NCI-H774 (cell line): ENCODE measurements at regions not wholly inside any gene's neighbourhood (a gene's known extent, or its start where the extent isn't known, plus 50 kb on each side); places are given as distances from the start of the nearest gene placed in this dataset.
"Not testable (repeated sequence)": the region's sequence is repeated elsewhere in the genome, so short reads cannot be mapped to it uniquely, and the experiment has no call there.

ENCODE experiments used
- DNase-seq: peaks from one replicate; lab custom pipeline; 2025; lab: John Stamatoyannopoulos, UW

DNA sequence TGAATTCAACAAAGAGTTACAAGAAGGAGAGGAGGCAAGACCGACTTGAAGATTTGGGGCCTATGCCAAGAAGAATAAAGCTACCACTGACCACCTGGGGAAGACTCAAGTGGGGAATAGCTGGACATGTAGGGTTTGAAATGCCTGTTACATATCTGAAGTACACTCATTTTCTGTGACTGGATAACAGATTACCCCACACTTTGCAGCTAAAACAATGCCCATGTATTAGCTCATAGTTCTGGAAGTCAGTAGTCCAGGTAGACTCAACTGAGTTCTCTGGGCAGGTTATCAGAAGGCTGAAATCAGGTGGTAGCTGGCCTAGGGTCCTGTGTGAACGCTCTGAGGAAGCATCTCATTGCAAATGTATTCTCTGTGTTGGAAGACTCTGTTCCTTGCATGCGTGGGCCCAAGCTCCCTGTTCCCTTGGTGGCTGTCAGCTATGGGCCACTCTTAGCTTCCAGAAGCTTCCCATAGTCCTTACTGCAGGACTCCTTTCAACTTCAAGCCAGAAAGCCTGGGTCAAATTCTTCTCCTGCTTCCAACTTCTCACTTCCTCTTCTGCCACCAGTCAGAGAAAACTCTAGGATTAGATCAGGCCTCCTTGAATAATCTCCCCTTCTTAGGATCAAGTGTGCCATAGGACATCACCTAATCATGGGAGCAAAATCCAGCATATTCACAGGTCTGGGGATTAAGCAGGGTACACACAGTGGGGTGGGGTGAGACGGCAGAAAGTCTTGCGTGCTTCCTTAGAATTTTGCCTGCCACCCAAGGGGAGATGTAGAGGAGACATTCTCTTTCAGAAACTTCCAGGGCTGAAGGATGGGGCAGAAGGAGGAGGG lies 187.8 kb downstream of the SHQ1 start:
- no peak for DNase-seq

DNA sequence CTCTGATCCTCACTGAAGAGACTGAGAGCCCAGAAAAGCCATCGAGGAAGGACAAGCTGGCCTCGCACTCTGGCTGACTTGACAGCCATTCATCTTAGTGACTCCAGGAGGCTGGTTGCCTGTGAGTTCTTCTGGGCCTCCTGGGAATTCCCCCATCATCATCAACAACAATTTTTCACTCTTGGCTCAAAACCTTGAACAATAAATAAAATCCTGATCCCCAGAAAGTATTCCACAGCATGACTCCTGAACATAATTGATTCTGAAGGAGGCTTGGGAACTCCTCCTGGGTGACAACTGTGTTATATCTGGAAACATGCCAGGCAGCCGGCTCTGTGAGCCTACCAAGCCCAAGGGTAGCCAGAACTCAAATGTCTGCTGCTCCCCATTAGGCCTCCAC lies 188.6 kb downstream of the SHQ1 start:
- DNase-seq, result no peak

DNA sequence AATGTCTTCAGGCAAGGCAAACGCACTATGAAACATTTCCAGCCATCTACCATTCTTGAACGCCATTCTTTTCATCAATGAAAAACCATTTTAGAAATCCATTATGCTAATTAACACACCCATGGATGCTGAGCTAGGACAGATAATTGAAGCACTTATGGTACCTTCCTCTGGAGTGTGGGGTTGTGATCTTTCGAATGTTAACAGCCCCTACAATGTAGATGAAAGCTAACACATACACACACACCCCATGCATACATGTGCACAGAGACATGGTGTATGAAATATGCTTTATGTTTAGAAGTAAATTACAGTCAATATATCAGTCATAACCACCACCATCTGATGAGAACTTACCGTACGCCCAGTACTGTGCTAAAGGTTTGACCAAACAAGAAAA lies 189.1 kb downstream of the SHQ1 start:
- no peak for DNase-seq

- DNase-seq, result no peak
Observed at GRCh38 chr3:72658466-72659100, 189.7 kb downstream of the SHQ1 start.

GRCh38 chr3:72657666-72658065 lies 190.6 kb downstream of the SHQ1 start:
- DNase-seq, result no peak

- DNase-seq, result no peak
Observed at GRCh38 chr3:72655723-72656122, 192.5 kb downstream of the SHQ1 start.

DNA sequence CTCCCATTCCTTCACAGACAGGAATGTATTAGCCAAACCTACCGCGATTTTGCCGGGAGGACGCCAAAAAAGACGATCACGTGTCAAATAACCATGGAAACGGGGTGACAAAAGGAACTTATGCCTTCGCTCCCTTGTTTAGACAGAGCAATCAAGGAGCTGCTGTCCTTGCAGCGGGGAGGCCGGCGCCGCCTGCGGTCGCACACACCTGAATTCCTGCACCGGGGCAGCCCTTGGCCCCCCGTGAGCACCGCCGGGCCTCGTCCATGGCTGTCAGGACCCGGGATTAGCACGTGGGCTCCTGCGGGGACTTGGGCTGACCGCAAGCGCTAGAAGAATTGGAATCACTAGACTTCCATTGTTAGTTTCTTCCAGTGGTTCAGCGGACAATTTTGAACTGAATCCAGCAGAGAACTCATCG lies 193.1 kb downstream of the SHQ1 start:
- no peak for DNase-seq

GRCh38 chr3:72652395-72652794 lies 195.8 kb downstream of the SHQ1 start:
- no peak for DNase-seq

- DNase-seq, result no peak
Observed at GRCh38 chr3:72651498-72651897, 196.7 kb downstream of the SHQ1 start.

- DNase-seq, result no peak
Observed at GRCh38 chr3:72646263-72646662, 202.0 kb downstream of the SHQ1 start.

GRCh38 chr3:72643635-72644034 lies 204.6 kb downstream of the SHQ1 start:
- DNase-seq, result not testable (repeated sequence)

DNA sequence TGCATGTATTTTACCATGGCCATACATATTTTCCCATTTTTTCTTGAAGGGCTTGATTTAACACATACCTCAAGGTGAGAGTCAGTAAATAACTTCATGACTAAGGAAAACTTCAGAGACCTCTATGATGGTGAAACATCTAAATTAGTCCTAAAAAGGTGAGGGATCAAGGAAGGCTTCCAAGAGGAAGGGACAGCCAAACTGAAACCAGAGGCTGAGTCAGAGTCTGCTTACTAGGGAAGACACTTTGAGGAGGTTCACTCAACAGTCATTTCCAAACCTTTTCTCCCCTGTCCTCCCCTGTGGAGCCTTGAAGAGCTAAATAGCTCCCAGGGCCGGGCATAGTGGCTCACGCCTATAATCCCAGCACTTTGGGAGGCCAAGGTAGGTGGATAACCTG lies 206.6 kb downstream of the SHQ1 start:
- no peak for DNase-seq

DNA sequence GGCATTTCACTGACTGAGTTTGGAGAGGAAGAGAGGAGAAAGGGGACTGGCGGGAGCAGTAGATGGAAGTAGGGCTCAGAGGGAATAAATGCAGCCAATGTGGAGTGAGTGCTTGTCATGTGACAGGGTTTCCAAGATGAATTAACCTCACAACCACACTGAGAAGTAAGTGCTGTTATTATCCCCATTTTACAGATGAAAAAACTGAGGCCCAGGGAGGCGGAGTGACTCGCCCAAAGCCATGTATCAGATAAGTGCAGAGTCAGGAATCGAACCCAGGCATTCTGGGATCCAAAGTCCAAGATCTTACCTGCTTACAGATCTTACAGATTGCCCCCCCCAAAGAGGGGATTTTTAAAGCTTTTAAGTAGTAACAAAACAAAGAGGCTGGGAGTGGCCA lies 207.2 kb downstream of the SHQ1 start:
- no peak for DNase-seq

GRCh38 chr3:72636969-72637597 lies 211.2 kb downstream of the SHQ1 start:
- DNase-seq, result no peak

GRCh38 chr3:72635551-72635950 lies 212.7 kb downstream of the SHQ1 start:
- DNase-seq, result no peak

DNA sequence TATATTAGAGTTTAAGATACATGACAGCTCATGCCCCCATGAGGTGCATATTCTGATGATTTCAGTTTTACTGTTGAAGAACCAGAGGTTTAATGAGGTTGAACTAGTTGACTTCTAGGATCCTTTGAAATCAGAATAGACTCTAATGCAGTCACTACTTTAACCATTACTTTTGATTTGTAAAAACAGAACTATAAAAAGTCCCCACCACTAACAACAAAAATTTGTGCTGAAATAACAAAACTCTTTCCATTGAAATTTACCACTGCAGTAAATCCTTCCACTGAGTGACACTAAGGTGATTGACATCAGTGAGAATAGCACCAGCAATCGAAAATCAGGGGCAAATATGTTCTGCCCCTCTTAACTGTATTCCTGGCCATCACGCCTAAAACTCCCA lies 214.1 kb downstream of the SHQ1 start:
- DNase-seq, result no peak

DNA sequence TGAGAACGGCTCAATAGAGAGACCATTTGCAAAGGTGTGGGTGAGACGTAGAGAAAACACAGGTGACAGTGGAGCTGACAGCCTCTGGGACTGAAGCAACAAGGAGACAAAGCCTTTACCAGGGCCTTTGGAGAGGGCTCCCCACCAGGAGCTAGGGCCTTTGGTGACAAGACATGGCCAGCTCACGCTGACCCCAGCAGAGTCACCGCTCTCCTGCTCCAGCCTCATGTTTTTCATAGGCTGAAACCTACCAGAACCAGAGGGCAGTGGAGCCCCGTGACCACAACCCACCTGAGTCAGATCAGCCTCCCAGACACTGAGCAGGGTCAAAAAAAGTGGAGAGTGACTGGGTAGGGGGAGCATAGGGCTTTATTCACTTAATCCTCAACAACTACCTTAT lies 214.7 kb downstream of the SHQ1 start:
- no peak for DNase-seq

DNA sequence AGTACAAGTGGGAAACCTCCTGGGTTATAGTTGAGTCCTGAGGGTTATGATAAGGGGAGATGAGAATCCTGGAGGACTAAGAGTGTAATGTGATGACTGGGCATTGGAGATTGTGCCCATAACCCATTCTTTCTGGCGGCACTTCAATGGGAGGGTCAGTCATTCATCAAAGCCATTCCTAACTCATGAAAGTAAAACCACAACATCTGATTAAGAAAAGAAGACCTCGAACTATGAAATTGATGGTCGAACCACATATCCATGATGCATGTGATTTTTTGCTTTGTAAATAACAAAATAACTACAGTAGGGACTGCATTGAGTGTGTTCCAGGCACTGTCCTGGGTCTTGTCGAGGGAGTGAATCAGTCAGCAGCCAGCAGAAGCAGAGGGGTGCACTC lies 215.1 kb downstream of the SHQ1 start:
- DNase-seq, result no peak

GRCh38 chr3:72632129-72632528 lies 216.1 kb downstream of the SHQ1 start:
- no peak for DNase-seq

GRCh38 chr3:72630969-72631344 lies 217.3 kb downstream of the SHQ1 start:
- no peak for DNase-seq

DNA sequence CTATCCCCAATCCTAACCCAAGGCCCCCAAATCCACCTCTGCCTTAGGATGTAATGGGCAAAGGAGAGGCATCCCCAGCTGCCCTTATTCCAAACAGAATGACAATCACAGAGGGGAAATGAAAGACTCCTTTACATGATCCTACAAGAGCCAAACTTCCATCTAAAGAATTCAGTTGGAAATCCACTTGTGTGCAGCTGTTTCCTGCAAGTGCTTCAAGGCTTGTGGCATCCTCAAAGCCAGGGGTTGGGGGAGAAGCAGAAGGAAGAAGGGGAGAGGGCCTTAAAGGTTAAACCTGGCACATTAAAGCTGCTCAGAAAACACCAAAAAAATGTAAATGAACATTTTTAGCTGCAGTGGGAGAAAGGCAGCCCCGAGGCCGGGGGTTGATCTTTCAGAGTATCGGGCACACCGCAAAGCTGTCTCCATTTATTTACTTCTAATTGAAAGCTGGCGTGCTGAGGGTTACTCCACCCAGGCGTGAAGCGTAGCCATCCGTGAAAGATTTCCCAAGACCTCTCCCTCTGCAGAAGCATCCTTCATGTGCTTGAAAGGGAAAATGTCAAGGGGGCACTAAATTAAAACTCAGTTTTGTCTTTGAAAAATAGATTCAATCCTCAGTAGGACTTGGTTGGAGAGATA lies 217.8 kb downstream of the SHQ1 start:
- DNase-seq, result no peak

GRCh38 chr3:72629191-72629631 lies 219.0 kb downstream of the SHQ1 start:
- no peak for DNase-seq

DNA sequence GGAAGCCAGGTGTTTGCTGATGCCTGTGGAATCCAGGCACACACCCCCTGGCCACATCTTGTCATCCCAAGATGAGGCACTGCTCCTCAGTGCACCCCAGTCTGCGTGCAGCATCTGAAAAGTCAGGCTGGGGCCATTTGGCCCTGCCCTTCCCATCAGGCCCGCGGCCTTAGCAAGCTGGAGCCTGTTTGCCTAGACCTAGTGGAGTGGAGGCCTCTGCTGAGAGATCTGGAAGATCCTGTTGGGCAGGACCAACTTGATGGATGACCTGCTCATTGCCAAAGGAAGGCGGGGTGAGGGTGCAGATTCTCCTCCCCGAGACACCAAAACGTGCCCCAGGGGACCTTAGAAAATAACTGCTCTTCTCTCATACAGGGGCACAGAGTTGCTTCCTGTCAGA lies 220.2 kb downstream of the SHQ1 start:
- no peak for DNase-seq
